CD8-positive, alpha-beta memory T cell (primary cell): ENCODE measurements at regions not wholly inside any gene's neighbourhood (a gene's known extent, or its start where the extent isn't known, plus 50 kb on each side); places are given as distances from the start of the nearest gene placed in this dataset.

Experiments
- CTCF ChIA-PET: fragments of 350-600 bp; sonication (Branson Sonifier 250); formaldehyde crosslinking; loops from one replicate; lab custom pipeline; 2021; ENCODE audit warnings: antibody characterized with exemption; lab: Charles Lee
- POLR2A ChIA-PET: fragments of 350-600 bp; sonication (Branson Sonifier 250); formaldehyde crosslinking; loops from one replicate; lab custom pipeline; 2021; ENCODE audit warnings: antibody characterized with exemption; lab: Charles Lee
- DNase-seq, 5 donors: peaks; one replicate each; pipeline versions ENCODE4 v3.0.0 to v3.0.0-alpha.2; 2020 to 2022; ENCODE audit warnings: mixed read lengths in 1 of 5
- H3K27ac ChIP-seq: one replicate; pipeline ENCODE4 v1.7.0; 2013; ENCODE audit warnings: low read depth, mild to moderate bottlenecking, low read length, moderate library complexity
- H3K27me3 ChIP-seq: 2 replicates; pipeline ENCODE4 v1.7.0; 2013; ENCODE audit warnings: low read length, mild to moderate bottlenecking; ENCODE audit not compliant: insufficient read depth, poor library complexity, severe bottlenecking
- H3K36me3 ChIP-seq: 2 replicates; pipeline ENCODE4 v1.7.0; 2013; ENCODE audit warnings: mild to moderate bottlenecking, low read length, moderate library complexity; ENCODE audit not compliant: insufficient read depth
- H3K4me1 ChIP-seq: 2 replicates; pipeline ENCODE4 v1.7.0; 2013; ENCODE audit warnings: mild to moderate bottlenecking, low read length, moderate library complexity; ENCODE audit not compliant: insufficient read depth
- H3K4me3 ChIP-seq: 2 replicates; pipeline ENCODE4 v1.7.0; 2013; ENCODE audit warnings: mild to moderate bottlenecking, low read length
- H3K9me3 ChIP-seq: 2 replicates; pipeline ENCODE4 v1.7.0; 2013; ENCODE audit warnings: mild to moderate bottlenecking, low read length
- H3K27ac Mint-ChIP-seq, 8 donors: one replicate each; pipeline ENCODE4 v1.8.0; 2020 to 2021; ENCODE audit warnings: mixed read lengths in 8 of 8, mild to moderate bottlenecking in 6 of 8, inconsistent platforms in 3 of 8, moderate library complexity in 3 of 8
- H3K27me3 Mint-ChIP-seq, 2 donors: one replicate each; pipeline ENCODE4 v1.8.0; 2020 to 2021; ENCODE audit warnings: mixed read lengths in 2 of 2, mild to moderate bottlenecking in 1 of 2, moderate library complexity in 1 of 2
- H3K36me3 Mint-ChIP-seq, 3 donors: one replicate each; pipeline ENCODE4 v1.8.0; 2020 to 2021; ENCODE audit warnings: mixed read lengths in 3 of 3, inconsistent platforms in 1 of 3, mild to moderate bottlenecking in 1 of 3
- H3K4me1 Mint-ChIP-seq, 3 donors: one replicate each; pipeline ENCODE4 v1.8.0; 2020 to 2021; ENCODE audit warnings: mixed read lengths in 3 of 3, inconsistent platforms in 1 of 3, mild to moderate bottlenecking in 1 of 3
- H3K4me3 Mint-ChIP-seq, 7 donors: one replicate each; pipeline ENCODE4 v1.8.0; 2020 to 2021; ENCODE audit warnings: mixed read lengths in 7 of 7, mild to moderate bottlenecking in 6 of 7, moderate library complexity in 4 of 7, inconsistent platforms in 2 of 7
- H3K9me3 Mint-ChIP-seq, 5 donors: one replicate each; pipeline ENCODE4 v1.8.0; 2020 to 2022; ENCODE audit warnings: mixed read lengths in 5 of 5, mild to moderate bottlenecking in 3 of 5, moderate library complexity in 2 of 5, inconsistent platforms in 1 of 5

DNA sequence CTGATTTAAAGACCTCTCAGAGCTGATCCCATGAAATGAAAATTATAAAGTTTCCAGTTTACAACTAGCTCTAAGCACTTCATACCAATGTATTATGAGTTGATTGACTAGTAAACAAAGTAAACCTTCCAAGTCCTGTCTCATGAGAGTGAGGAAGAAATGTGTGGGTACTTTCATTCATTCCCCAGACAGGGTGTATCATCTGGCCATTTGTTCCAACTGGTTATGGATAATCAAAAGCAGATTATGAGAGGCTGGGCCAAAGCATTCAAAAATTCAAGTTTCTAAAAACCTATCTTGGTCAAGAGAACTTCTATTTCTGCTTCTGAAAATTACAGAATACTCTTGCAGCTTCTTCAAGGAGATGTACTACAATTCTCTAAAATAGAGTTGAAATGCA lies 193.3 kb upstream of the RASGEF1B start:
- no peaks in the 10 kb centered on the region for H3K9me3 Mint-ChIP-seq
- no peak overlapping the region for H3K27ac ChIP-seq
- no peak overlapping the region for H3K27ac Mint-ChIP-seq
- ChIA-PET POLR2A (no interaction called here), CTCF (interaction anchor here (0.8 to 1.4 kb wide), 4 partner anchors 12 to 179 kb away, joined by 3 to 4 read pairs (median 3); no protein-coding TSS in a partner anchor)
- H3K27me3 Mint-ChIP-seq, result peaks cover 7 to 10% of the 10 kb centered on the region in 2 donors
- no peak overlapping the region for H3K4me3 ChIP-seq
- no peak overlapping the region for H3K4me3 Mint-ChIP-seq
- no peak for DNase-seq
- no peaks in the 10 kb centered on the region for H3K36me3 ChIP-seq
- no peaks in the 10 kb centered on the region for H3K4me1 Mint-ChIP-seq
- H3K4me1 ChIP-seq, result no peaks in the 10 kb centered on the region
- H3K9me3 ChIP-seq, result no peaks in the 10 kb centered on the region
- H3K27me3 ChIP-seq, result no peaks in the 10 kb centered on the region
- no peaks in the 10 kb centered on the region for H3K36me3 Mint-ChIP-seq

DNA sequence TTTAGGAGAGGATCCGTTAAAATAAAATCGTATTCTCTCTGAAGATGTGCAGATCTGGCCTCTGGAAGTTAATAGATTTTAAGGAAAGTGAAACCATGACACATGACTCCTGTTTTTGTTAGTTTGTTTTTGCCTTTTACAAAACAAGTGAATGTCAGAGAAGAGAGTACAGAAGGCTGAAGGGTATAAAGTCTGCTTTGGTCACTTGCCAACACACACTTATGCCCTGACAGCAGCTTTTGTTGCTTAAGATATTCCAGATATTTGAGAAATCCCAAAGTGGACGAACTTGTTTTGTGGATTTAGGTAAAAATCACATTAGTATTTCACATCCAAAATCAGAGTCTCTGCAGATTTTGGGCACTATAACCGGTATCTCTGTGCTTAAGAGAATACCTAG lies 192.4 kb upstream of the RASGEF1B start:
- Histone ChIP-seq H3K4me3 (no peak overlapping the region), H3K36me3 (no peaks in the 10 kb centered on the region), H3K9me3 (no peaks in the 10 kb centered on the region), H3K27ac (no peak overlapping the region), H3K4me1 (no peaks in the 10 kb centered on the region), H3K27me3 (no peaks in the 10 kb centered on the region)
- Mint-ChIP-seq H3K4me1 (no peaks in the 10 kb centered on the region), H3K4me3 (no peak overlapping the region), H3K9me3 (no peaks in the 10 kb centered on the region), H3K27me3 (peaks cover 7 to 10% of the 10 kb centered on the region in 2 donors), H3K36me3 (no peaks in the 10 kb centered on the region), H3K27ac (no peak overlapping the region)
- CTCF ChIA-PET, result interaction anchor here (1.4 kb wide), 1 partner anchor 24 kb away, joined by 4 read pairs; no protein-coding TSS in a partner anchor
- no peak for DNase-seq
- POLR2A ChIA-PET, result no interaction called here

DNA sequence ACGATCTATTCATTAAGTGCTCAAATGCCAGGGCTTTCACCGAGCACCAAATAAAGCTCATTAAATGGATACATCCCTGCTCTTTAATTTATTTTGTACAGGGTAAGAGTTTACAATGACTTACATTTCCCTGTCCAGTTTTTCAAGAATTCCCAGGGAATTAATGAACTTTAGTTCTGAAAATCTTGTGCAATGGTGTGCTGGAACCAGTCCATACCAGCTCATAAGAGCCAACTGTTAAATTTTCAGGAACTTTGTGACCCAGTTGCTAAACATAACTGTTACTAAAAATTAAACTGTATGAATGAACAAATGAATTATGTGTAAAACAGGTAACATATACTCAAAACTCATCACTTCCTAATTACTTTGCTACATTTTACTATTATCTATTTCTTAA lies 191.7 kb upstream of the RASGEF1B start:
- Histone ChIP-seq H3K36me3 (no peaks in the 10 kb centered on the region), H3K9me3 (no peaks in the 10 kb centered on the region), H3K27ac (no peak overlapping the region), H3K4me3 (no peak overlapping the region), H3K4me1 (no peaks in the 10 kb centered on the region), H3K27me3 (no peaks in the 10 kb centered on the region)
- no peak for DNase-seq
- no peaks in the 10 kb centered on the region for H3K9me3 Mint-ChIP-seq
- CTCF ChIA-PET, result no interaction called here
- peaks cover 5 to 10% of the 10 kb centered on the region in 2 donors for H3K27me3 Mint-ChIP-seq
- no peaks in the 10 kb centered on the region for H3K4me1 Mint-ChIP-seq
- H3K36me3 Mint-ChIP-seq, result no peaks in the 10 kb centered on the region
- H3K4me3 Mint-ChIP-seq, result no peak overlapping the region
- POLR2A ChIA-PET, result no interaction called here
- no peak overlapping the region for H3K27ac Mint-ChIP-seq

DNA sequence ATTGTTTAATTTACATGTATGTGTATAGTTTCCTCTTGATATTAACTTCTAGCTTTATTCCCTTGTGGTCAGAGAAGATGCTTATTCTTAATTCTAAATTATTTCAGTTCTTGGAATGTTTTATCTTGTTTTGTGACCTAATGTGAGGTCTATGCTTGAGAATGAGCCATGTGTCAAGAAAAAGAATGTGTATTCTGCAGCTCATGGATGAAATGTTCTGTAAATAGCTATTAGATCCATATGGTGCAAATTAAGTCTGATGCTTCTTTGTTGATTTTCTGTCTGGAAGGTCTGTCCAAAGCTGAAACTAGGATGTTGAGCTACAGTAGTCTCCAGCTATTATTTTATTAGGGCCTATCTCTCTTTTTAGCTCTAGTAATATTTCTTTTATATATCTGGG lies 187.3 kb upstream of the RASGEF1B start:
- H3K9me3 ChIP-seq, result no peaks in the 10 kb centered on the region
- ChIA-PET POLR2A (no interaction called here), CTCF (no interaction called here)
- Mint-ChIP-seq H3K27ac (no peak overlapping the region), H3K27me3 (peaks cover 3 to 4% of the 10 kb centered on the region in 2 donors), H3K9me3 (no peaks in the 10 kb centered on the region), H3K4me1 (no peaks in the 10 kb centered on the region), H3K4me3 (no peak overlapping the region), H3K36me3 (peaks cover 0 to 9% (median 0%) of the 10 kb centered on the region in 3 donors)
- no peaks in the 10 kb centered on the region for H3K4me1 ChIP-seq
- H3K27me3 ChIP-seq, result no peaks in the 10 kb centered on the region
- no peak overlapping the region for H3K27ac ChIP-seq
- no peak for DNase-seq
- no peak overlapping the region for H3K4me3 ChIP-seq
- no peaks in the 10 kb centered on the region for H3K36me3 ChIP-seq

DNA sequence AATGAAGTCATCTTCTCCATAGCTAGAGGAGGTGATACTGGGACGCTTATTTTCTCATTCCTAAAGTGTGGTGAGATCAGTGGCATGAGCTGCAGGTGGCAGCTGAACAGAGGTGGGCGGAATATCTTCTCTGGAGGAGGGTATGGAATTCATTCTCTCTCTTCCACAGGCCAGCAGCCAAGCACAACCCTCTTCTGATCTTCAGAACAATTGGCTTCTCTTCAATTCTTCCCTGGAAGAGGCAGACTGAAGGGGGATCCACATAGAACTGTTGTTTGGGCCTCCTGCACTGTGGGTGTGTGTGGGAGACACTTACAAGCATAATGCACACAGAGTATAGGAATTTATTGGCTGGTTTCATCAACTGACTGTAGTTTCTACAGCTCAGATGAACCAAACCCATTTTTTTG lies 180.4 kb upstream of the RASGEF1B start:
- H3K4me1 Mint-ChIP-seq, result peaks cover 35 to 44% (median 39%) of the 10 kb centered on the region in 3 donors
- Histone ChIP-seq H3K36me3 (no peaks in the 10 kb centered on the region), H3K4me3 (no peak overlapping the region), H3K9me3 (no peaks in the 10 kb centered on the region), H3K27ac (no peak overlapping the region), H3K4me1 (peaks cover 16% of the 10 kb centered on the region), H3K27me3 (no peaks in the 10 kb centered on the region)
- no peaks in the 10 kb centered on the region for H3K27me3 Mint-ChIP-seq
- ChIA-PET POLR2A (no interaction called here), CTCF (interaction anchor here (0.6 kb wide), 1 partner anchor 13 kb away, joined by 3 read pairs; no protein-coding TSS in a partner anchor)
- no peak overlapping the region for H3K27ac Mint-ChIP-seq
- no peak overlapping the region for H3K4me3 Mint-ChIP-seq
- H3K36me3 Mint-ChIP-seq, result no peaks in the 10 kb centered on the region
- H3K9me3 Mint-ChIP-seq, result no peaks in the 10 kb centered on the region
- DNase-seq, result no peak

DNA sequence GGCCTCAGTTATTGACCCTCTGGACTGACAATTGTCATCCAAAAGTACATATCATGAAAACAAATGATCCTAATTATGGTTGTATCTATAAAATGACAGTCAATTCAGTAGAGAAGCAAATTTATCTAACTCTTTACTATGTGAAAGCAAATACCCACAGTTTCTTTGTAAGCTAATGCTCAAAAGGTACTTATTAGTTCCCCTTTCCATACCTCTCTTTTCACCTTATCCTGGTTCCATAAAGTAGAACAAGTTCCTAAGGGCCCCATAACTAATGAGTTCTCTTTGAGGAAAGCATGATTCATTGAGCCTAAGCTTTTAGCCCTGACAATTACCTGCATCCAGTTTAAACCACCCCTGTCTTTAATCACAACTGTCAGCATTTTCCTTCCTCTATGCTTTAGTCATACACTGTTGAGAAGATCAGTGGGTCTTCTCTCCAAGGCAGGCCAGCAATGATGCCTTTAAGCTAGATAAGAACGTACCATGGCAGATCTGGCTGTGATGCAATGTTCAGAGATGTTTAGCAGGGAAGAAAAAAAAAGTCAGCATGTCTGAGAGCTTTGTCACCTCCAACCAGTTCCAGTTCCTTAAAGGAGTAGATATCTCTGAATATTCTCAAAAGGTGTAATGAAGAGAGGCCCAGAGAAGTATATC lies 179.7 kb upstream of the RASGEF1B start:
- Histone ChIP-seq H3K4me1 (peaks cover 16% of the 10 kb centered on the region), H3K36me3 (no peaks in the 10 kb centered on the region), H3K9me3 (no peaks in the 10 kb centered on the region), H3K27ac (no peak overlapping the region), H3K27me3 (no peaks in the 10 kb centered on the region), H3K4me3 (no peak overlapping the region)
- peak overlapping the region in 1 of 8 donors; percentile 19 for H3K27ac Mint-ChIP-seq
- peaks cover 35 to 44% (median 40%) of the 10 kb centered on the region in 3 donors for H3K4me1 Mint-ChIP-seq
- DNase-seq, result no peak
- no peak overlapping the region for H3K4me3 Mint-ChIP-seq
- H3K9me3 Mint-ChIP-seq, result no peaks in the 10 kb centered on the region
- no peaks in the 10 kb centered on the region for H3K27me3 Mint-ChIP-seq
- ChIA-PET CTCF (no interaction called here), POLR2A (no interaction called here)
- no peaks in the 10 kb centered on the region for H3K36me3 Mint-ChIP-seq

DNA sequence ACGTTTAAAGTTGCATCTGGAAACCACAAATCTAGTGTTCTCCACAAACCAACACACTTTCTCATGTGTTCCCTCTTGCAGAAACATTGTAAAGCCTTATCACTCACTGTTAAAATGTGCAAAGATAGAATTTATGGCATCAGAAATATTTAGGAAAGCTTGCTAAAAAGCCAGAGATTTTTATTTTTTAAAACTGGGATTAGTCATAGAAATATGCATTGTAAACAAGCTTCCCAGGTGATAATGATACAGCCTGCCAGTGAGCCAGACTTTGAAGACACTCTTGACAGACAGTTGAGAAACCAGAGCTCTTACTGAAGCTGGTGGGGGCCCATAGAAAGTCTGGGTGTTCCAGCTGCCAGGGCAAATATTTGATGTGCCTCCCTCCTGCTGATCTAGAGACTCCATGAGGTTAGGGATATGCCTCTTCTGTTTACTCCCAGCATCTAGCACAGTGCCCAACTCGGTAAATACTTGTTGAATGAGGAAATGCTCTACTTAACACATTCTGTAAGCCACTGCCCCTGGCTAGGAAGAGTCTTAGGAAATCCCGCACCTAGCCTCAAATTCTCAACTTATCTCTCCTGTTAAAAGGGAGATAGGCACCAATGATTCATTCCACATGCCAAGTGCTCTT lies 179.0 kb upstream of the RASGEF1B start:
- H3K4me3 Mint-ChIP-seq, result no peak overlapping the region
- H3K27me3 Mint-ChIP-seq, result no peaks in the 10 kb centered on the region
- no peaks in the 10 kb centered on the region for H3K9me3 ChIP-seq
- ChIA-PET POLR2A (no interaction called here), CTCF (no interaction called here)
- H3K36me3 Mint-ChIP-seq, result no peaks in the 10 kb centered on the region
- H3K4me1 Mint-ChIP-seq, result peaks cover 35 to 44% (median 40%) of the 10 kb centered on the region in 3 donors
- DNase-seq, result no peak
- no peak overlapping the region for H3K4me3 ChIP-seq
- H3K4me1 ChIP-seq, result peaks cover 16% of the 10 kb centered on the region
- no peaks in the 10 kb centered on the region for H3K9me3 Mint-ChIP-seq
- no peaks in the 10 kb centered on the region for H3K36me3 ChIP-seq
- H3K27ac Mint-ChIP-seq, result peak overlapping the region in 3 of 8 donors; percentile 19 to 55 (median 25)
- H3K27ac ChIP-seq, result no peak overlapping the region
- H3K27me3 ChIP-seq, result no peaks in the 10 kb centered on the region

DNA sequence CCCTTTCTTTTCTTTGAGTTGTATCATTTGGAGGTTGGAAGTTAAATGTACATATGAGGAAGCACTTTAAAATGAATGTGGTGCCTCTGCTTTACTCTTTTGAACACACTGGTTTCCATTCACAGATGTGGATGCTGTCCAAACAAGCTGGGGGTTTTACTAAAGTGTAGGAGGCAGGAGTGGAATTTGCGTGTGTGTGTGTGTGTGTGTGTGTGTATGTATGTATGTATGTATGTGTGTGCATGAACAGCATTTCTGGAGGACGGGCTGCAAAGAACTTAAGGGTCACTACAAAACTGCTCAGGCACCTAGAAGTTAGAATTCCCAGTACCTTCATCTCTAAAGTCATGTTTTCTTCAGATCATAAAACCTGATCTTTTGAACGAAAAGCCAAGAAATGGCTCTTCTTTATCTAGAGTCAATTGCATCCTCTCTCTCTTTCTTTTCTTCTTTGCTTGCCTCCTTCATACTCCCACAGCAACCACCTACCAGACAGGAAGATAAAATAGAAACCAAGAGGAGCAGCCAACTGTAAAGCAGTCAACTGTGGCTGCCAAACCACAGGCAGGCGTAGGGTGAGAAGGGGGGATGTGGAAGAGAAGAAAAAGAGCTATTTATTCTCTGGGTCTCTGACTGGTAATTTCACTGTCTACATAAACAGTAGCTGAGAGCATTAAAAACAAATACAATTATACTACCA lies 177.0 kb upstream of the RASGEF1B start:
- no peaks in the 10 kb centered on the region for H3K27me3 Mint-ChIP-seq
- no peaks in the 10 kb centered on the region for H3K9me3 Mint-ChIP-seq
- Histone ChIP-seq H3K27me3 (no peaks in the 10 kb centered on the region), H3K36me3 (no peaks in the 10 kb centered on the region), H3K4me1 (peaks cover 16% of the 10 kb centered on the region), H3K4me3 (peak overlapping the region; percentile 1), H3K27ac (no peak overlapping the region), H3K9me3 (no peaks in the 10 kb centered on the region)
- ChIA-PET POLR2A (no interaction called here), CTCF (no interaction called here)
- H3K36me3 Mint-ChIP-seq, result no peaks in the 10 kb centered on the region
- peak; percentile 3 to 71 (median 54) for DNase-seq
- H3K27ac Mint-ChIP-seq, result peak overlapping the region in 5 of 8 donors; percentile 5 to 74 (median 20)
- H3K4me3 Mint-ChIP-seq, result peak overlapping the region in 6 of 7 donors; percentile 5 to 41 (median 34)
- peaks cover 35 to 44% (median 40%) of the 10 kb centered on the region in 3 donors for H3K4me1 Mint-ChIP-seq
